ENCODE measurements at regions not wholly inside any gene's neighbourhood (a gene's known extent, or its start where the extent isn't known, plus 50 kb on each side); places are given as distances from the start of the nearest gene placed in this dataset.

- H3K9ac ChIP-seq (ENCODE audit: insufficient read depth, low read length), result no peak overlapping the region
- H3K36me3 ChIP-seq (ENCODE audit: control insufficient read depth, insufficient read depth, low read length), result no peaks in the 10 kb centered on the region
- H3K27me3 ChIP-seq (ENCODE audit: control insufficient read depth, insufficient read depth, low read length), result no peaks in the 10 kb centered on the region
- H2AFZ ChIP-seq (ENCODE audit: low read length), result no peak overlapping the region
- no peak overlapping the region for H3K27ac ChIP-seq (ENCODE audit: insufficient read depth, low read length)
- no peak overlapping the region for H3K4me2 ChIP-seq (ENCODE audit: extremely low read depth, insufficient read depth, low read length)
- no peak for DNase-seq (ENCODE audit: low read depth in 2 of 2)
- TF ChIP-seq CTCF (conservative IDR thresholded peaks at IDR 0.05 in 1 of 2, IDR thresholded peaks at IDR 0.05 in 1 of 2; ENCODE audit: low read depth in 1 of 2, low read length in 2 of 2), result no peak
- TF ChIP-seq EZH2 (IDR thresholded peaks at IDR 0.05; ENCODE audit: low read length, missing control alignments), result no peak
- no peaks in the 10 kb centered on the region for H4K20me1 ChIP-seq (ENCODE audit: control insufficient read depth, extremely low read depth, insufficient read depth, low read length)
- no peaks in the 10 kb centered on the region for H3K9me3 ChIP-seq (ENCODE audit: control insufficient read depth, insufficient read depth, low read depth, low read length)
- H3K4me3 ChIP-seq (replicated peaks in 1 of 4; ENCODE audit: control extremely low read depth in 1 of 4, insufficient read depth in 1 of 4, low read depth in 3 of 4, low read length in 4 of 4), result no peak overlapping the region
- H3K79me2 ChIP-seq (ENCODE audit: control insufficient read depth, insufficient read depth, low read length), result no peaks in the 10 kb centered on the region
- no peaks in the 10 kb centered on the region for H3K4me1 ChIP-seq (ENCODE audit: control insufficient read depth, extremely low read depth, insufficient read depth, low read length)
These were observed 506.2 kb upstream of the ZFHX3 start for GRCh38 chr16:73553941-73554660.

- H3K27me3 ChIP-seq (ENCODE audit: control insufficient read depth, insufficient read depth, low read length), result no peaks in the 10 kb centered on the region
- TF ChIP-seq CTCF (conservative IDR thresholded peaks at IDR 0.05 in 1 of 2, IDR thresholded peaks at IDR 0.05 in 1 of 2; ENCODE audit: low read depth in 1 of 2, low read length in 2 of 2), result no peak
- no peak for TF ChIP-seq EZH2 (IDR thresholded peaks at IDR 0.05; ENCODE audit: low read length, missing control alignments)
- no peak overlapping the region for H3K9ac ChIP-seq (ENCODE audit: insufficient read depth, low read length)
- H3K79me2 ChIP-seq (ENCODE audit: control insufficient read depth, insufficient read depth, low read length), result no peaks in the 10 kb centered on the region
- no peak overlapping the region for H3K4me3 ChIP-seq (replicated peaks in 1 of 4; ENCODE audit: control extremely low read depth in 1 of 4, insufficient read depth in 1 of 4, low read depth in 3 of 4, low read length in 4 of 4)
- DNase-seq (ENCODE audit: low read depth in 2 of 2), result no peak
- H3K27ac ChIP-seq (ENCODE audit: insufficient read depth, low read length), result no peak overlapping the region
- H4K20me1 ChIP-seq (ENCODE audit: control insufficient read depth, extremely low read depth, insufficient read depth, low read length), result no peaks in the 10 kb centered on the region
- H3K36me3 ChIP-seq (ENCODE audit: control insufficient read depth, insufficient read depth, low read length), result no peaks in the 10 kb centered on the region
- peak overlapping the region; percentile 52 for H3K4me2 ChIP-seq (ENCODE audit: extremely low read depth, insufficient read depth, low read length)
- H3K9me3 ChIP-seq (ENCODE audit: control insufficient read depth, insufficient read depth, low read depth, low read length), result no peaks in the 10 kb centered on the region
- no peaks in the 10 kb centered on the region for H3K4me1 ChIP-seq (ENCODE audit: control insufficient read depth, extremely low read depth, insufficient read depth, low read length)
- peak overlapping the region; percentile 60 for H2AFZ ChIP-seq (ENCODE audit: low read length)
These were observed 502.2 kb upstream of the ZFHX3 start for GRCh38 chr16:73549984-73550631.

GRCh38 chr16:73547552-73548403 lies 499.9 kb upstream of the ZFHX3 start:
- Histone ChIP-seq H4K20me1 (ENCODE audit: control insufficient read depth, extremely low read depth, insufficient read depth, low read length) (no peaks in the 10 kb centered on the region), H3K4me2 (ENCODE audit: extremely low read depth, insufficient read depth, low read length) (peak overlapping the region; percentile 83), H3K79me2 (ENCODE audit: control insufficient read depth, insufficient read depth, low read length) (no peaks in the 10 kb centered on the region), H3K36me3 (ENCODE audit: control insufficient read depth, insufficient read depth, low read length) (no peaks in the 10 kb centered on the region), H3K9ac (ENCODE audit: insufficient read depth, low read length) (no peak overlapping the region), H3K4me3 (replicated peaks in 1 of 4; ENCODE audit: control extremely low read depth in 1 of 4, insufficient read depth in 1 of 4, low read depth in 3 of 4, low read length in 4 of 4) (peak overlapping the region in 3 of 4 experiments; percentile 5 to 15 (median 10)), H3K9me3 (ENCODE audit: control insufficient read depth, insufficient read depth, low read depth, low read length) (no peaks in the 10 kb centered on the region), H3K27me3 (ENCODE audit: control insufficient read depth, insufficient read depth, low read length) (no peaks in the 10 kb centered on the region), H3K4me1 (ENCODE audit: control insufficient read depth, extremely low read depth, insufficient read depth, low read length) (no peaks in the 10 kb centered on the region), H3K27ac (ENCODE audit: insufficient read depth, low read length) (no peak overlapping the region), H2AFZ (ENCODE audit: low read length) (peak overlapping the region; percentile 22)
- TF ChIP-seq EZH2 (IDR thresholded peaks at IDR 0.05; ENCODE audit: low read length, missing control alignments), result no peak
- no peak for TF ChIP-seq CTCF (conservative IDR thresholded peaks at IDR 0.05 in 1 of 2, IDR thresholded peaks at IDR 0.05 in 1 of 2; ENCODE audit: low read depth in 1 of 2, low read length in 2 of 2)
- DNase-seq (ENCODE audit: low read depth in 2 of 2), result peak; percentile 2 to 23

All from fibroblast of lung (primary cell).